AG20443 (cell line): ENCODE measurements at regions not wholly inside any gene's neighbourhood (a gene's known extent, or its start where the extent isn't known, plus 50 kb on each side); places are given as distances from the start of the nearest gene placed in this dataset.

Experiments
- DNase-seq: peaks from one replicate; pipeline ENCODE4 v3.0.0; 2012; ENCODE audit warnings: low spot score, mixed read lengths

- DNase-seq: no peak
Observed at GRCh38 chr1:163406772-163407171, 85.0 kb downstream of the NUF2 start.

- DNase-seq: no peak
Observed at GRCh38 chr1:163408262-163408661, 86.5 kb downstream of the NUF2 start.

GRCh38 chr1:163410073-163410999 is 88.6 kb downstream of the NUF2 start:
- DNase-seq: peak; percentile 33

GRCh38 chr1:163412221-163412620 is 90.5 kb downstream of the NUF2 start:
- no peak for DNase-seq

GRCh38 chr1:163414778-163415177 is 93.0 kb downstream of the NUF2 start:
- DNase-seq: no peak

GRCh38 chr1:163421701-163422100 is 99.9 kb downstream of the NUF2 start:
- DNase-seq: no peak

- DNase-seq: no peak
Observed at GRCh38 chr1:163422738-163423404, 101.1 kb downstream of the NUF2 start.

GRCh38 chr1:163426505-163427251 is 104.9 kb downstream of the NUF2 start:
- no peak for DNase-seq

GRCh38 chr1:163427279-163427678 is 105.5 kb downstream of the NUF2 start:
- no peak for DNase-seq

- no peak for DNase-seq
Observed at GRCh38 chr1:163436140-163436812, 114.5 kb downstream of the NUF2 start.

GRCh38 chr1:163439471-163439870 is 117.7 kb downstream of the NUF2 start:
- no peak for DNase-seq

GRCh38 chr1:163440090-163440489 is 118.3 kb downstream of the NUF2 start:
- DNase-seq: no peak

- DNase-seq: no peak
Observed at GRCh38 chr1:163442231-163442879, 120.6 kb downstream of the NUF2 start.

GRCh38 chr1:163442895-163443294 is 121.1 kb downstream of the NUF2 start:
- no peak for DNase-seq

- no peak for DNase-seq
Observed at GRCh38 chr1:163443863-163444262, 122.1 kb downstream of the NUF2 start.

GRCh38 chr1:163444665-163445064 is 122.9 kb downstream of the NUF2 start:
- no peak for DNase-seq

GRCh38 chr1:163450986-163451385 is 129.2 kb downstream of the NUF2 start:
- DNase-seq: no peak

- no peak for DNase-seq
Observed at GRCh38 chr1:163459539-163459938, 137.8 kb downstream of the NUF2 start.

- no peak for DNase-seq
Observed at GRCh38 chr1:163467289-163467688, 145.5 kb downstream of the NUF2 start.

GRCh38 chr1:163471779-163472650 is 150.3 kb downstream of the NUF2 start:
- no peak for DNase-seq
